ENCODE measurements at regions not wholly inside any gene's neighbourhood (a gene's known extent, or its start where the extent isn't known, plus 50 kb on each side); places are given as distances from the start of the nearest gene placed in this dataset.

GRCh38 chr5:138658676-138659075 lies 83.5 kb upstream of the HSPA9 start:
- no peak for TF ChIP-seq CTCF (IDR thresholded peaks at IDR 0.05; ENCODE audit: low read depth, low read length, missing input control)
- TF ChIP-seq ZBTB33 (IDR thresholded peaks at IDR 0.05): no peak
